ENCODE measurements at regions not wholly inside any gene's neighbourhood (a gene's known extent, or its start where the extent isn't known, plus 50 kb on each side); places are given as distances from the start of the nearest gene placed in this dataset.

- TF ChIP-seq POLR2A (IDR thresholded peaks at IDR 0.05) (no peak), CTCF (IDR thresholded peaks at IDR 0.05) (no peak)
These were observed 364.6 kb upstream of the EPHA6 start for GRCh38 chr3:96449803-96450202.

All from gastroesophageal sphincter (tissue), 3 donors.